GM12874 (cell line): ENCODE measurements at regions not wholly inside any gene's neighbourhood (a gene's known extent, or its start where the extent isn't known, plus 50 kb on each side); places are given as distances from the start of the nearest gene placed in this dataset.

ENCODE experiments used
- CTCF ChIP-seq: IDR thresholded peaks from 2 replicates; pipeline ENCODE4 v1.5.1; 2011; ENCODE audit warnings: low read depth, mild to moderate bottlenecking, control low read depth, low read length, moderate library complexity; ENCODE audit not compliant: insufficient read depth

GRCh38 chr13:108455320-108455719 is 174.1 kb upstream of the MYO16 start:
- TF ChIP-seq CTCF = no peak

DNA sequence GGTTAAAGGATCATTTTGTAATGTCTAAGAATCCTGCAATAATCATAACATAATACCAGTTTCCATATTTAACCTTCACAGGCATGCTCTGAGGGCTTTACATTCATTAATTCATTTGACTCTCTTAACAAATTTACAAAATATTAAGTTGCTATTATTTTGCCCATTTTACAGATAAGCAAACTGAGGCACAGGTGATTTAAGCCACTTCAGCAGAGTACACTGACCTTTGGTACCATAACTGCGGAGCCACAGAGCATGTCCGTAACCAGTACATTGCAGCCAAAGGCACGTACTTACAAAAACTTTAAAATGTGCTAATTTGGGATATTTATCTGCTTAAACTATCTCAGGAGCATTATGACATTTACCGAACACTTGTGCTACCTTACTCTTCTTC is 169.4 kb upstream of the MYO16 start:
- no peak for TF ChIP-seq CTCF

DNA sequence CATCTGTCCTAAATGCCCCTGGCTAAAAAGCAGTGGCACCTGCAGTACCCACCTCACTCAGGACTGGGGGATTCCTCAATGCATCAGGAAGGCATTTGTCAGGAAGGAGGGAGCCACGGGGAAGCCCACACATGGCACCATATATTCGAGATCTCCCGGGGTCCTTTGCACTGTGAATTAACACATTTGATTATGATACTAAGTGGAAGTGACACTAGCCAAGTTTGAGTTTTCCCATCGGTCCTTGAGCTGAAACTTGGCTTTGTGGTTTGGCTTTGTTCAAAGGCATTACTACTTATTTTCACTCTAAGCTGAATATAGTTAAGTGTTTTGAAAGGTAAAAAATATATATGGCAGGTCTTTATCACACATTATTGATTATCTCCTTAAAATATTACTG is 168.7 kb upstream of the MYO16 start:
- no peak for TF ChIP-seq CTCF

GRCh38 chr13:108463340-108463739 is 166.1 kb upstream of the MYO16 start:
- TF ChIP-seq CTCF = no peak

GRCh38 chr13:108470921-108471320 is 158.5 kb upstream of the MYO16 start:
- no peak for TF ChIP-seq CTCF

GRCh38 chr13:108475181-108475580 is 154.2 kb upstream of the MYO16 start:
- TF ChIP-seq CTCF = no peak

DNA sequence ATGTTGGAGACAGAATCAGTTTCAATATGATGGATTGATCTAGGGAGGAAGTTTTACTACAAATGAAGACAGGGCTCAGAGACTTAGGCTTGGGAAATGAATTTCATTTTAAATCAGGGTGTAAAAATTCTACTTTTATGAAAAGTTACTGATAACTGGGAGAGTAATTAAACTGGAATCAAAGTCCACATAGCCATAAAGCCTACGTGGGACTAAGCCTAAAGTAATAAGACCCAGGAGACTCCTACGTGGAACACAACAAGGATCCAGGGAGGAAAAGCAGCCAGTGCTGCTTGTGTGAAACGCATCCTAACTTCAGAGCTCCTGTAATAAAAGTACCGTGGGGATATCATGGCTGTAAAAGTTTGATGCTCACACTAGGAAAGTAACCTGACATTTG is 152.0 kb upstream of the MYO16 start:
- TF ChIP-seq CTCF = no peak

- TF ChIP-seq CTCF = no peak
Observed at GRCh38 chr13:108478179-108478578, 151.2 kb upstream of the MYO16 start.
